A549 (cell line): ENCODE measurements at regions not wholly inside any gene's neighbourhood (a gene's known extent, or its start where the extent isn't known, plus 50 kb on each side); places are given as distances from the start of the nearest gene placed in this dataset.

Source experiments
- ATAC-seq, 2 experiments: fragments of 200-7000 bp in 1 of 2; fragments of >200 bp in 1 of 2; cut with Nextera tagmentation in 1 of 2; cut with Tn5 transposase in 1 of 2; 3 replicates each; pipeline versions ENCODE4 v1.8.0 to v1.9.1; 2018 to 2020; ENCODE audit warnings: mild to moderate bottlenecking in 1 of 2, moderate library complexity in 1 of 2
- CTCF ChIA-PET: fragments of 300-600 bp; sonication (Branson Sonifier 250); formaldehyde crosslinking; extraction: SDS; loops from one replicate; lab custom pipeline; 2021; ENCODE audit warnings: antibody characterized with exemption, inconsistent platforms; lab: Yijun Ruan, JAX
- POLR2A ChIA-PET: fragments of 350-600 bp; formaldehyde crosslinking; extraction: SDS; loops from one replicate; lab custom pipeline; 2021; ENCODE audit warnings: antibody characterized with exemption, inconsistent platforms; lab: Yijun Ruan, JAX
- DNase-seq, 2 experiments: peaks; one replicate each; pipeline versions ENCODE4 v3.0.0 to v3.0.0-alpha.2; 2011 to 2016; ENCODE audit warnings: low read depth in 1 of 2, low spot score in 1 of 2
- FAIRE-seq: peaks from 2 replicates; lab custom pipeline; 2011; peaks lifted over from hg19 to GRCh38; lab: Jason Lieb, UNC
- H3K27ac ChIP-seq, 2 experiments: fragments of >200 bp; sonication (Bioruptor Twin); formaldehyde crosslinking; 3 replicates each; pipeline ENCODE4 v1.5.1; 2016 to 2017
- H3K4me1 ChIP-seq: fragments of >200 bp; sonication (Bioruptor Twin); formaldehyde crosslinking; 3 replicates; pipeline ENCODE4 v1.6.1; 2016
- H3K4me2 ChIP-seq: fragments of >200 bp; sonication (Bioruptor Twin); formaldehyde crosslinking; 3 replicates; pipeline ENCODE4 v1.6.1; 2016
- H3K4me3 ChIP-seq: fragments of >200 bp; sonication (Bioruptor Twin); formaldehyde crosslinking; 3 replicates; pipeline ENCODE4 v1.5.1; 2016
- H3K9me3 ChIP-seq: fragments of >200 bp; sonication (Bioruptor Twin); formaldehyde crosslinking; 3 replicates; pipeline ENCODE4 v1.6.1; 2016
- CBX2 ChIP-seq: fragments of 200-600 bp; sonication (generic); IDR thresholded peaks from 2 replicates; pipeline ENCODE4 v1.6.1; 2016; ENCODE audit warnings: low read depth, mild to moderate bottlenecking, borderline replicate concordance
- EP300 ChIP-seq, 2 experiments: fragments of >200 bp; sonication (Bioruptor Twin); formaldehyde crosslinking; IDR thresholded peaks; 2 replicates in 1 of 2; 3 replicates in 1 of 2; pipeline ENCODE4 v1.6.1; 2016 to 2017
- HOXB13 ChIP-seq: fragments of 250-450 bp; sonication (Bioruptor Pico); IDR thresholded peaks from 2 replicates; pipeline ENCODE4 v1.5.0; 2020; ENCODE audit warnings: low read depth, mild to moderate bottlenecking, moderate library complexity
- NPAS2 ChIP-seq: fragments of 250-450 bp; sonication (Bioruptor Pico); IDR thresholded peaks from 2 replicates; pipeline ENCODE4 v1.8.0; 2022; ENCODE audit warnings: mild to moderate bottlenecking, moderate library complexity, borderline replicate concordance
- NR3C1 ChIP-seq: fragments of >200 bp; sonication (Bioruptor Twin); formaldehyde crosslinking; IDR thresholded peaks from 3 replicates; pipeline ENCODE4 v1.6.1; 2017
- PHF8 ChIP-seq: fragments of 200-600 bp; sonication (generic); IDR thresholded peaks from 2 replicates; pipeline ENCODE4 v1.6.1; 2016; ENCODE audit warnings: low read depth, mild to moderate bottlenecking, antibody characterized with exemption, moderate library complexity, borderline replicate concordance
- POLR2A ChIP-seq: IDR thresholded peaks from 2 replicates; pipeline ENCODE4 v1.6.1; 2012; ENCODE audit warnings: mild to moderate bottlenecking, low read length
- RARB ChIP-seq: fragments of 250-450 bp; sonication (Bioruptor Pico); IDR thresholded peaks from 2 replicates; pipeline ENCODE4 v1.8.0; 2021; ENCODE audit warnings: mild to moderate bottlenecking, moderate library complexity
- RFX5 ChIP-seq: fragments of 450-650 bp; IDR thresholded peaks from 2 replicates; pipeline ENCODE4 v1.7.1; 2014; ENCODE audit warnings: antibody characterized with exemption, mild to moderate bottlenecking, moderate library complexity
- SMC3 ChIP-seq: fragments of >200 bp; sonication (Bioruptor Twin); formaldehyde crosslinking; IDR thresholded peaks from 3 replicates; pipeline ENCODE4 v1.6.1; 2018; ENCODE audit warnings: inconsistent platforms
- TFCP2L1 ChIP-seq: fragments of 250-450 bp; sonication (Bioruptor Pico); IDR thresholded peaks from 2 replicates; pipeline ENCODE4 v1.5.0; 2021; ENCODE audit warnings: mild to moderate bottlenecking
- TP53 ChIP-seq: fragments of 250-450 bp; sonication (Bioruptor Pico); IDR thresholded peaks from 2 replicates; pipeline ENCODE4 v1.5.0; 2021; ENCODE audit warnings: mild to moderate bottlenecking, moderate library complexity
- ZC3H11A ChIP-seq: fragments of 450-650 bp; IDR thresholded peaks from 2 replicates; pipeline ENCODE4 v1.6.1; 2014; ENCODE audit warnings: antibody characterized with exemption, mild to moderate bottlenecking
- ZSCAN20 ChIP-seq: fragments of 250-450 bp; sonication (Bioruptor Pico); IDR thresholded peaks from 2 replicates; pipeline ENCODE4 v1.8.0; 2022; ENCODE audit warnings: mild to moderate bottlenecking, moderate library complexity
- WGBS: methylation state at CpG from one replicate; pipeline ENCODE4 v1.1.6; 2017; ENCODE audit errors: missing lambda C conversion rate; 5-methylcytosine and 5-hydroxymethylcytosine counted together
- TF ChIP-seq, protein P1 (sequence below): fragments of 450-650 bp; IDR thresholded peaks from 2 replicates; pipeline ENCODE4 v1.6.1; 2014; ENCODE audit warnings: antibody characterized with exemption
- TF ChIP-seq, protein P2 (sequence below): fragments of >200 bp; sonication (Bioruptor Twin); formaldehyde crosslinking; IDR thresholded peaks from 3 replicates; pipeline ENCODE4 v1.6.1; 2016
- TF ChIP-seq, protein P3 (sequence below): fragments of >200 bp; sonication (Bioruptor Twin); formaldehyde crosslinking; IDR thresholded peaks from 2 replicates; pipeline ENCODE4 v1.6.1; 2016

DNA sequence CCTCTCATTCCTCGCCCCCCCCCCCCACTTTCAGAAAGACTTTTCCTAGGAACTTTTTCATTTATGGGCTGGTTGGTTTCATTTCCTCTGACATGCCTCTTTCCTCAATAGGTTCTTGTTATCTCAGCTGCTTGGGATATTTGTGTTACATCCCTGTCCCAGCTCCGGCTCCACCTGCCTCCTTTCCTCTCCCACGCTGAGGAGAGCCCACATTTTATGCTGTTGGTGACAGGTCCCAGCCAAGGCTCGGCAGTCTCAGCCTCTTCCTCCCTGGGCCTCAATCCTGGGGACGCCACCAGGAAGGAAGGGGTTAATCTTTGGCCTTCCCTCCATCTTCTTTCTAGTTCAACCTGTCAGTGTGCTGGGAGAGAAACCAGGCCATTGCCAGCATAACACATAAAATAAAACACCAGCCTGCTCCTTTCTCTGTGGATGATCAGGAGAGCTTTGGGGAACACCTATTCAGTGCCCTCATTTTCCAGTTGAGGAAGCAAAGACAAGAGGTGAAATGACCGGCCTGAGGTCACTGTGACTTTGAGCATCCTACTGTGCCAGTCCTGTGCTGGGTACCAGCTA, 216.9 kb upstream of the TNP1 start (continued):
- TF ChIP-seq NR3C1 (no peak), RARB (CRISPR knock-in tag) (no peak)

DNA sequence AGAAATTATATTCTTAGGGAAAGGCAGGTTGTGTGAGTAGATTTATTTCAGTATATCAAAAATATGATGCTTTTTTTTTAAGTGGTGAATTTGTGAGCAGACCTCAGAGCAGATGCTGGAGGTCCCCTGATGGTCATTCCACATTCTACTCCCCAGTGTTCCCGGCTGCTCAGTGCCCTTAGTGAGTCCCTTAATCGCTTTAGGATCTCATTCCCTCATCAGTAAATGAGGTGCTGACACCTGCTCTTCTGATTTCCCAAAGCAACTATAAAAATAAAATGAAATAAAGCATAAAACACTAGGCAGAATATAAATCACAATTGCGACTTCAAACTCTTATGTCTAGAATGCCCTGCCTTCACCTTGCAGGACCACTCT, 216.2 kb upstream of the TNP1 start:
- FAIRE-seq (no peak), DNase-seq (no peak), ATAC-seq (no peak)
- ChIA-PET POLR2A (no interaction called here), CTCF (no interaction called here)
- H3K9me3 ChIP-seq: no peaks in the 10 kb centered on the region
- H3K4me2 ChIP-seq: no peak overlapping the region
- no peak overlapping the region for H3K27ac ChIP-seq
- 0 out of 3 replicates have a peak, but pooled peaks cover 2% of the 10 kb centered on the region for H3K4me1 ChIP-seq
- TF ChIP-seq, protein P1, sequence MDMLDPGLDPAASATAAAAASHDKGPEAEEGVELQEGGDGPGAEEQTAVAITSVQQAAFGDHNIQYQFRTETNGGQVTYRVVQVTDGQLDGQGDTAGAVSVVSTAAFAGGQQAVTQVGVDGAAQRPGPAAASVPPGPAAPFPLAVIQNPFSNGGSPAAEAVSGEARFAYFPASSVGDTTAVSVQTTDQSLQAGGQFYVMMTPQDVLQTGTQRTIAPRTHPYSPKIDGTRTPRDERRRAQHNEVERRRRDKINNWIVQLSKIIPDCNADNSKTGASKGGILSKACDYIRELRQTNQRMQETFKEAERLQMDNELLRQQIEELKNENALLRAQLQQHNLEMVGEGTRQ: no peak
- TF ChIP-seq TP53 (no peak), ZC3H11A (no peak), ZSCAN20 (CRISPR knock-in tag) (no peak), NR3C1 (no peak), SMC3 (no peak), POLR2A (no peak), HOXB13 (CRISPR knock-in tag) (no peak), EP300 (IDR thresholded peaks at IDR 0.05) (no peak), RFX5 (no peak), NPAS2 (no peak), CBX2 (no peak), TFCP2L1 (CRISPR knock-in tag) (no peak), PHF8 (no peak)
- WGBS: 71% methylated on average over 3 of the region's 3 CpGs
- no peak overlapping the region for H3K4me3 ChIP-seq

DNA sequence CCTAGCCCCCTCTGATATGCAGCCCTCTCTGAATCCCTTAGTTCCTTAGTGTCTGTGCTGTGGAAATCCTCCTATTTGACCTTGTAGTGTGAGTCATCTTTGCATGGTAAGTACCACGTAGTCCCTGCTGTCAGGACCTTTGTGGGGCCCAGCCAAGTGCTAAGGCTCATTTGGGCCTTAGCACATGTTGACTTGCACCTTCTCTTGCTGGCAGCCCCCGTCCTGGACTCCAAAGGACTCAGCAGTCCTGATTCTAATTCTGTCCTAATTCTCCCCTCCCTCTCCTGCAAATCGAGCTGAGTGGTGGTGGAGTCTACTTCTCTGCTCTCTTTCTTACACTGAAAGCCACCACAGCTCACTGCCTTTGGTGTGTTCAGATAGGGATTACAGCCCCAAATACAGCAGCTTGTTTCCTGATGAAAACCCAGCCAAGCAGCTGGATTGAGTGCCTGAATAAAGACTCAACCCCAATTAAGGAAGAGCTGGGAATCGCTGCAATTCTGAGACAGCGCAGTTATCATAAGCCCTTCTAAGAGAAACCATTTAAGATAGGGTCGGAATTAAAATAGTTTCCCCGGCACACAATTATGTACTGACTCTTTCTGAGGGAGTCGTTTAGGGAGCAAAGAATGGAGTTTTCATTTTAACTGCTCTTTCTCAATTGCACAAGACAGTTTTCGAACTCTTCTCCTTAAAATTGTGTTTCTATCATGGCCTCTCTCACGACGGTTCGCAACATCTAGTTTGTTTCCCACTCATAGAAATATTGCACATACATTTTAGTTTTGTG, 215.6 kb upstream of the TNP1 start:
- ChIA-PET CTCF (interaction anchor here (1.2 kb wide), 1 partner anchor 10 kb away, joined by 4 read pairs; no protein-coding TSS in a partner anchor), POLR2A (no interaction called here)
- DNase-seq: no peak
- TF ChIP-seq, protein P2, sequence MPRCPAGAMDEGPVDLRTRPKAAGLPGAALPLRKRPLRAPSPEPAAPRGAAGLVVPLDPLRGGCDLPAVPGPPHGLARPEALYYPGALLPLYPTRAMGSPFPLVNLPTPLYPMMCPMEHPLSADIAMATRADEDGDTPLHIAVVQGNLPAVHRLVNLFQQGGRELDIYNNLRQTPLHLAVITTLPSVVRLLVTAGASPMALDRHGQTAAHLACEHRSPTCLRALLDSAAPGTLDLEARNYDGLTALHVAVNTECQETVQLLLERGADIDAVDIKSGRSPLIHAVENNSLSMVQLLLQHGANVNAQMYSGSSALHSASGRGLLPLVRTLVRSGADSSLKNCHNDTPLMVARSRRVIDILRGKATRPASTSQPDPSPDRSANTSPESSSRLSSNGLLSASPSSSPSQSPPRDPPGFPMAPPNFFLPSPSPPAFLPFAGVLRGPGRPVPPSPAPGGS: no peak
- Histone ChIP-seq H3K9me3 (no peaks in the 10 kb centered on the region), H3K4me1 (0 out of 3 replicates have a peak, but pooled peaks cover 2% of the 10 kb centered on the region), H3K27ac (no peak overlapping the region), H3K4me3 (no peak overlapping the region), H3K4me2 (no peak overlapping the region)
- WGBS: 68% methylated on average over 12 of the region's 12 CpGs
- ATAC-seq: peak in 1 of 2 experiments; percentile 44; a peak in 2 of 6 replicates
- no peak for FAIRE-seq

DNA sequence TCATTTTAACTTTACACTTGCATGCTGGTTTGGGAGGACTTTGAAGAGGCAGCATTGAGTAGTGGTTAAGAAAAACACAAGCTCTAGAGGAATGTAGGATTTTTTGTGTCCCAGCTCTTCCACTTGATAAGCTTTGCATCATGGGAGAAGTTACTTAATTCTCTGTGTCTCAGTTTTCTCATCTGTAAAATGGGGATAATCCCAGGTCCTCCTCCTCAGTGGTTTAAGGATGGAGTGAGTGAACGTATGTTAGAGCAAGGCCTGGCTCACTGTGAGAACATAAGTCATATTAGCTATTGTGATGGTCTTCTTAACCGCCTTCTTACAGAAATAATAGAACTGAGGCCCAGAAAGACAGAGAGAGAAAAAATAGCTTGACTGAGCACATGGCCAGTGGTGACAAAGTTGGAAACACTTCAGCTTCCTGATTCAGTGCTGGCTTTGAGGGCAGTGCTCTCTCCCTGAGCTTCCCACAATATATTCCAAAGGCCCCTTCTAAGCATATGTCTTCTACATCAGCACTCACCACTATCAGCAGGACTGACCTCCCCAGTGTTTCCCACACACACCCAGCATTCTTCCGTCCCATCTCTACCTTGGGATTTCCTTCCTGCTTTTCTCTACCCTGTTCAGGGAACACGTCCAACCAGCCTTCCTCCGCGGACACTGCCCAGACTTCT, 214.9 kb upstream of the TNP1 start:
- 67% methylated on average over 6 of the region's 6 CpGs for WGBS
- ChIA-PET POLR2A (no interaction called here), CTCF (interaction anchor here (1.2 kb wide), 1 partner anchor 11 kb away, joined by 4 read pairs; no protein-coding TSS in a partner anchor)
- H3K9me3 ChIP-seq: no peaks in the 10 kb centered on the region
- H3K4me1 ChIP-seq: 0 out of 3 replicates have a peak, but pooled peaks cover 2% of the 10 kb centered on the region
- TF ChIP-seq, protein P3, sequence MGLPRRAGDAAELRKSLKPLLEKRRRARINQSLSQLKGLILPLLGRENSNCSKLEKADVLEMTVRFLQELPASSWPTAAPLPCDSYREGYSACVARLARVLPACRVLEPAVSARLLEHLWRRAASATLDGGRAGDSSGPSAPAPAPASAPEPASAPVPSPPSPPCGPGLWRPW: no peak
- TF ChIP-seq, all 56 proteins: peak for 0
- H3K4me2 ChIP-seq: no peak overlapping the region
- FAIRE-seq (no peak), DNase-seq (no peak), ATAC-seq (no peak; a peak in 2 of 6 replicates)
- no peak overlapping the region for H3K27ac ChIP-seq
- H3K4me3 ChIP-seq: no peak overlapping the region
